PFSK-1 (cell line): ENCODE measurements at regions not wholly inside any gene's neighbourhood (a gene's known extent, or its start where the extent isn't known, plus 50 kb on each side); places are given as distances from the start of the nearest gene placed in this dataset.

Source experiments
- FOXP2 ChIP-seq: optimal IDR thresholded peaks from 2 replicates; pipeline ENCODE3; 2011; ENCODE audit warnings: borderline replicate concordance, control low read depth, inconsistent platforms; ENCODE audit not compliant: insufficient read depth; ENCODE audit errors: extremely low read length, extremely low read depth
- POLR2AphosphoS5 ChIP-seq: IDR thresholded peaks from 2 replicates; pipeline ENCODE4 v1.6.1; 2012; ENCODE audit warnings: low read depth, mild to moderate bottlenecking, control low read depth, low read length, moderate library complexity
- REST ChIP-seq, 2 experiments: IDR thresholded peaks; 2 replicates each; pipeline versions ENCODE4 v1.6.1 to v1.8.0; 2011 to 2012; ENCODE audit warnings: low read depth in 2 of 2, low read length in 2 of 2, control low read depth in 1 of 2, inconsistent platforms in 1 of 2, mild to moderate bottlenecking in 1 of 2, moderate library complexity in 1 of 2; ENCODE audit not compliant: insufficient read depth in 1 of 2

- no peak for TF ChIP-seq FOXP2
- TF ChIP-seq REST (IDR thresholded peaks at IDR 0.05; ENCODE audit: insufficient read depth in 1 of 2, low read depth in 2 of 2, low read length in 2 of 2), result no peak
- no peak for TF ChIP-seq POLR2AphosphoS5
These were observed 227.2 kb upstream of the ASCC3 start for GRCh38 chr6:101108286-101108685.
